CD14-positive monocyte (primary cell): ENCODE measurements at regions not wholly inside any gene's neighbourhood (a gene's known extent, or its start where the extent isn't known, plus 50 kb on each side); places are given as distances from the start of the nearest gene placed in this dataset.

Source experiments
- DNase-seq, 3 donors: peaks; one replicate each; pipeline ENCODE4 v3.0.0-alpha.2; 2011 to 2022
- H2AFZ ChIP-seq: 2 replicates; pipeline ENCODE4 v1.6.0; 2012; ENCODE audit warnings: mild to moderate bottlenecking, low read depth, low read length, inconsistent platforms; ENCODE audit not compliant: insufficient read depth, poor library complexity, severe bottlenecking
- H3K27ac ChIP-seq, 2 donors: 1 replicate in 1 of 2; 2 replicates in 1 of 2; pipeline ENCODE4 v1.5.1; 2012 to 2013; ENCODE audit warnings: low read length in 2 of 2, control low read depth in 1 of 2, inconsistent platforms in 1 of 2, low read depth in 1 of 2, mild to moderate bottlenecking in 1 of 2
- H3K27me3 ChIP-seq, 2 donors: one replicate each; pipeline versions ENCODE4 v1.6.0 to v1.6.1; 2011 to 2013; ENCODE audit warnings: low read length in 2 of 2; ENCODE audit not compliant: control insufficient read depth in 2 of 2, insufficient read depth in 2 of 2
- H3K36me3 ChIP-seq, 2 donors: replicated peaks in 1 of 2; 1 replicate in 1 of 2; 2 replicates in 1 of 2; pipeline versions ENCODE4 v1.5.1 to v1.6.1; 2012 to 2013; ENCODE audit warnings: low read length in 2 of 2, control low read depth in 1 of 2, inconsistent platforms in 1 of 2, mild to moderate bottlenecking in 1 of 2; ENCODE audit not compliant: insufficient read depth in 2 of 2, control insufficient read depth in 1 of 2
- H3K4me1 ChIP-seq, 2 donors: 1 replicate in 1 of 2; 2 replicates in 1 of 2; pipeline versions ENCODE4 v1.5.1 to v1.6.1; 2012 to 2013; ENCODE audit warnings: low read length in 2 of 2, control low read depth in 1 of 2, inconsistent platforms in 1 of 2, mild to moderate bottlenecking in 1 of 2, moderate library complexity in 1 of 2; ENCODE audit not compliant: insufficient read depth in 2 of 2, control insufficient read depth in 1 of 2
- H3K4me2 ChIP-seq: replicated peaks from 2 replicates; pipeline ENCODE3; 2012; ENCODE audit warnings: low read length, moderate library complexity, mild to moderate bottlenecking; ENCODE audit not compliant: poor library complexity, severe bottlenecking; ENCODE audit errors: extremely low read depth
- H3K4me3 ChIP-seq, 3 experiments: fragments of 200-600 bp in 1 of 3; sonication (generic) in 1 of 3; replicated peaks in 1 of 3; 1 replicate in 2 of 3; 2 replicates in 1 of 3; pipeline ENCODE4 v1.5.1; 2011 to 2013; ENCODE audit warnings: low read length in 3 of 3, mild to moderate bottlenecking in 3 of 3, control low read depth in 2 of 3, low read depth in 2 of 3, inconsistent platforms in 1 of 3, moderate library complexity in 1 of 3
- H3K79me2 ChIP-seq: 2 replicates; pipeline ENCODE4 v1.6.0; 2012; ENCODE audit warnings: mild to moderate bottlenecking, control low read depth, inconsistent platforms, low read length, moderate library complexity; ENCODE audit not compliant: insufficient read depth
- H3K9ac ChIP-seq: 2 replicates; pipeline ENCODE4 v1.6.0; 2017; ENCODE audit warnings: low read length, mild to moderate bottlenecking; ENCODE audit not compliant: insufficient read depth, poor library complexity, severe bottlenecking
- H3K9me3 ChIP-seq, 2 donors: replicated peaks in 1 of 2; 1 replicate in 1 of 2; 2 replicates in 1 of 2; pipeline versions ENCODE4 v1.5.1 to v1.6.1; 2012 to 2013; ENCODE audit warnings: low read length in 2 of 2, control low read depth in 1 of 2; ENCODE audit not compliant: control insufficient read depth in 1 of 2, insufficient read depth in 1 of 2
- H4K20me1 ChIP-seq: 2 replicates; pipeline ENCODE4 v1.6.0; 2012; ENCODE audit warnings: mild to moderate bottlenecking, low read length, control low read depth, moderate library complexity; ENCODE audit not compliant: insufficient read depth
- H3K27ac Mint-ChIP-seq, 7 donors: one replicate each; pipeline ENCODE4 v1.8.0; 2020; ENCODE audit warnings: mild to moderate bottlenecking in 7 of 7, mixed read lengths in 7 of 7, moderate library complexity in 6 of 7, inconsistent platforms in 2 of 7
- H3K27me3 Mint-ChIP-seq, 3 donors: one replicate each; pipeline ENCODE4 v1.8.0; 2021 to 2022; ENCODE audit warnings: low read depth in 3 of 3, mild to moderate bottlenecking in 3 of 3, mixed read lengths in 3 of 3, moderate library complexity in 3 of 3, inconsistent platforms in 1 of 3
- H3K36me3 Mint-ChIP-seq, 2 donors: one replicate each; pipeline ENCODE4 v1.8.0; 2020; ENCODE audit warnings: mixed read lengths in 2 of 2, inconsistent platforms in 1 of 2, mild to moderate bottlenecking in 1 of 2
- H3K4me1 Mint-ChIP-seq: one replicate; pipeline ENCODE4 v1.8.0; 2020; ENCODE audit warnings: mild to moderate bottlenecking, mixed read lengths
- H3K4me3 Mint-ChIP-seq, 2 donors: one replicate each; pipeline ENCODE4 v1.8.0; 2020; ENCODE audit warnings: mild to moderate bottlenecking in 2 of 2, mixed read lengths in 2 of 2, moderate library complexity in 1 of 2
- H3K9me3 Mint-ChIP-seq, 7 donors: one replicate each; pipeline ENCODE4 v1.8.0; 2020 to 2022; ENCODE audit warnings: mixed read lengths in 7 of 7, mild to moderate bottlenecking in 6 of 7, moderate library complexity in 6 of 7, inconsistent platforms in 2 of 7
- WGBS: methylation state at CpG from one replicate; pipeline ENCODE4 v1.1.5; 2013; ENCODE audit warnings: missing lambda C conversion rate; ENCODE audit not compliant: insufficient coverage; 5-methylcytosine and 5-hydroxymethylcytosine counted together
- intact Hi-C, 2 donors: fragments of 100-400 bp; cut with micrococcal nuclease; formaldehyde crosslinking; loops; one replicate each; pipeline versions ENCODE4 v1.15.0 to v1.15.1; 2023
- TF ChIP-seq, protein P1 (sequence below): fragments of 200-600 bp; IDR thresholded peaks from one replicate; pipeline ENCODE4 v1.8.0; 2022; ENCODE audit warnings: antibody characterized with exemption, mild to moderate bottlenecking

DNA sequence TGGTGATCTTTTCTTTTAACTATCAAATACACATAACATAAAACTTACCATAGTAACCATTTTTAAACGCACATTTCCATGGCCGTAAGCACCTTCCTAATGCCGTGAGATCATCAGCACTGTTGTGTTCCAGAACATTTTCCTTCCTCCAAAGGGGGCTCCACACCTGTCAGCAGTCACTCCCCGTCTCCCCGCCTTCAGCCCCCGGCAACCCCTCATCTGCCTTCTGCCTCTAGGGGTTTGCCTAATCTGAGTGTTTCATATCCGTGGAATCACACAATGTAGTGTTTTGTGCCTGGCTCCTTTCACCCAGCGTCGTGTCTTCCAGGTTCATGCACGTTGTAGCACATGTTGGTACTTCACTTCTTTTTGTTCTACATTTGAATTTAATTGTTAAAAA lies 350.1 kb upstream of the TNRC6C start:
- TF ChIP-seq, protein P1, sequence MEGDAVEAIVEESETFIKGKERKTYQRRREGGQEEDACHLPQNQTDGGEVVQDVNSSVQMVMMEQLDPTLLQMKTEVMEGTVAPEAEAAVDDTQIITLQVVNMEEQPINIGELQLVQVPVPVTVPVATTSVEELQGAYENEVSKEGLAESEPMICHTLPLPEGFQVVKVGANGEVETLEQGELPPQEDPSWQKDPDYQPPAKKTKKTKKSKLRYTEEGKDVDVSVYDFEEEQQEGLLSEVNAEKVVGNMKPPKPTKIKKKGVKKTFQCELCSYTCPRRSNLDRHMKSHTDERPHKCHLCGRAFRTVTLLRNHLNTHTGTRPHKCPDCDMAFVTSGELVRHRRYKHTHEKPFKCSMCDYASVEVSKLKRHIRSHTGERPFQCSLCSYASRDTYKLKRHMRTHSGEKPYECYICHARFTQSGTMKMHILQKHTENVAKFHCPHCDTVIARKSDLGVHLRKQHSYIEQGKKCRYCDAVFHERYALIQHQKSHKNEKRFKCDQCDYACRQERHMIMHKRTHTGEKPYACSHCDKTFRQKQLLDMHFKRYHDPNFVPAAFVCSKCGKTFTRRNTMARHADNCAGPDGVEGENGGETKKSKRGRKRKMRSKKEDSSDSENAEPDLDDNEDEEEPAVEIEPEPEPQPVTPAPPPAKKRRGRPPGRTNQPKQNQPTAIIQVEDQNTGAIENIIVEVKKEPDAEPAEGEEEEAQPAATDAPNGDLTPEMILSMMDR = no peak
- H3K4me3 Mint-ChIP-seq = no peak overlapping the region
- WGBS = 95% methylated on average over 5 of the region's 10 CpGs

DNA sequence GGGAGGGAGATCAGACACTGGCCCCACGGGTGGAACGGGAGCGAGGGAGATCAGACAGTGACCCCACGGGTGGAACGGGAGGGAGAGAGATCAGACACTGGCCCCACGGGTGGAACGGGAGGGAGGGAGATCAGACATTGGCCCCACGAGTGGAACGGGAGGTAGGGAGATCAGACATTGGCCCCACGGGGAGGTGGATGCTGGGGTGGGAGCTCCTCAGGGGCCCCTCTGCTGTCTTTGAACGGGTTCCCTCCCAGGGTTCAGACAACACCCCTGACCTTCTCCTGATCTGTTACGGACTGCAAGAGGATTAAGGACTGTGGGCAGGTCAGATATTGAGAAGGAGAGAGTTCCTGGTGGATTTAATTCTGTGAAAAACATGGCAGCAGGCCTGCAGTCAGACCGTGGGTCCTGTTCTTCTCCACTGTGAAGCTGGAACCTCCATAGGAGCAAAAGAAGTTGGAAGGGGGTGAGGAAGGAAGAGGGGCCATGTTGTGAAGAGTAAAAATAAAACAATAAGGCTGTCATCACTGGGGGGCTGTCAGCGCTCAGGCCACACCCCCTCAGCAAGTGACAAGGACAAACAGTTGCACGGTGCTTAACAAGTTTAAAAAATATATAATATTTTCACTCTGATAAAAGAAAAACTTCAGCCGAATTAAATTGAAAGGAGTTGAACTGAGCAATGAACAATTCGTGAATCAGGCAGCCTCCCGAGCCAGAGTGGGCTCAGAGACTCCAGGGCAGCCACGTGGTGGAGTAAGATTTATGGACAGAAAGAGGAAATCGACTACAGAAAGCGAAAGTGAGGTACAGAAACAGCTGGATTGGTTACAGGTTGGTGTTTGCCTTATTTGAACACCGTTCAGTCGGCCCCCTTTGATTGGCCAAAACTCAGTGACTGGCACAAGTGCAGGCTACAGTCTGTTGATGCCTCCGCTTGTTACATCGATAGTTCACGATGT lies 348.7 kb upstream of the TNRC6C start:
- peak overlapping the region in 4 of 7 donors; percentile 12 to 78 (median 62) for H3K27ac Mint-ChIP-seq
- no peaks in the 10 kb centered on the region for H3K79me2 ChIP-seq
- H3K4me3 ChIP-seq = peak overlapping the region; percentile 46 to 76 (median 46)
- intact Hi-C loops = no loop called here
- peak; percentile 28 to 60 (median 57) for DNase-seq
- peak overlapping the region; percentile 53 for H3K9ac ChIP-seq
- WGBS = 57% methylated on average over 23 of the region's 26 CpGs
- H3K4me1 Mint-ChIP-seq = peaks cover 27% of the 10 kb centered on the region
- peak overlapping the region; percentile 76 for H3K4me2 ChIP-seq
- no peaks in the 10 kb centered on the region for H4K20me1 ChIP-seq
- H3K36me3 ChIP-seq = no peaks in the 10 kb centered on the region
- TF ChIP-seq, protein P1 = no peak
- no peaks in the 10 kb centered on the region for H3K27me3 ChIP-seq
- no peaks in the 10 kb centered on the region for H3K9me3 ChIP-seq
- peaks cover 2 to 4% (median 3%) of the 10 kb centered on the region in 3 donors for H3K27me3 Mint-ChIP-seq
- H3K36me3 Mint-ChIP-seq = no peaks in the 10 kb centered on the region
- peaks cover 22 to 23% of the 10 kb centered on the region in 2 donors for H3K4me1 ChIP-seq
- H3K9me3 Mint-ChIP-seq = peaks cover 0 to 2% (median 0%) of the 10 kb centered on the region in 7 donors
- peak overlapping the region; percentile 82 to 96 for H3K4me3 Mint-ChIP-seq
- peak overlapping the region; percentile 75 for H2AFZ ChIP-seq
- H3K27ac ChIP-seq = peak overlapping the region; percentile 17 to 66

More for the DNA sequence above, 350.1 kb upstream of the TNRC6C start:
- no peaks in the 10 kb centered on the region for H3K79me2 ChIP-seq
- H3K4me1 ChIP-seq = peaks cover 22 to 23% of the 10 kb centered on the region in 2 donors
- H2AFZ ChIP-seq = no peak overlapping the region
- no peaks in the 10 kb centered on the region for H3K9me3 Mint-ChIP-seq
- H3K27me3 ChIP-seq = no peaks in the 10 kb centered on the region
- no peak overlapping the region for H3K27ac ChIP-seq
- H3K9ac ChIP-seq = no peak overlapping the region
- peaks cover 2 to 4% (median 2%) of the 10 kb centered on the region in 3 donors for H3K27me3 Mint-ChIP-seq
- no peak for DNase-seq
- peaks cover 27% of the 10 kb centered on the region for H3K4me1 Mint-ChIP-seq
- H3K9me3 ChIP-seq = no peaks in the 10 kb centered on the region
- no peak overlapping the region for H3K4me2 ChIP-seq
- H3K36me3 ChIP-seq = no peaks in the 10 kb centered on the region
- H3K4me3 ChIP-seq = no peak overlapping the region
- H3K36me3 Mint-ChIP-seq = no peaks in the 10 kb centered on the region
- H3K27ac Mint-ChIP-seq = no peak overlapping the region
- intact Hi-C loops = no loop called here
- no peaks in the 10 kb centered on the region for H4K20me1 ChIP-seq
